Prostate gland (tissue), 2 donors: ENCODE measurements at regions not wholly inside any gene's neighbourhood (a gene's known extent, or its start where the extent isn't known, plus 50 kb on each side); places are given as distances from the start of the nearest gene placed in this dataset.

Source experiments
- DNase-seq: peaks from one replicate; pipeline ENCODE4 v3.0.0-alpha.2; 2019; ENCODE audit warnings: low spot score
- H3K27ac ChIP-seq, 2 donors: fragments of 200-600 bp; sonication (generic); 2 replicates each; pipeline ENCODE4 v1.5.1; 2017 to 2019
- H3K27me3 ChIP-seq: fragments of 200-600 bp; sonication (generic); replicated peaks from 2 replicates; pipeline ENCODE4 v1.5.1; 2019; ENCODE audit not compliant: insufficient read depth
- H3K36me3 ChIP-seq, 2 donors: fragments of 200-600 bp; sonication (generic); 1 replicate in 1 of 2; 2 replicates in 1 of 2; pipeline versions ENCODE4 v1.5.1 to v1.8.1; 2017 to 2019
- H3K4me1 ChIP-seq: fragments of 200-600 bp; sonication (generic); replicated peaks from 2 replicates; pipeline ENCODE4 v1.5.1; 2019
- H3K4me3 ChIP-seq, 2 donors: fragments of 200-600 bp; sonication (generic); 2 replicates each; pipeline ENCODE4 v1.5.1; 2017 to 2019
- H3K9me3 ChIP-seq: fragments of 200-600 bp; sonication (generic); 2 replicates; pipeline ENCODE4 v1.5.1; 2017
- CTCF ChIP-seq, 4 experiments: fragments of 200-600 bp in 2 of 4; fragments of 450-650 bp in 2 of 4; sonication (generic) in 2 of 4; IDR thresholded peaks; 1 replicate in 3 of 4; 2 replicates in 1 of 4; pipeline ENCODE4 v1.5.1; 2016 to 2019; ENCODE audit warnings: antibody characterized with exemption in 4 of 4, mild to moderate bottlenecking in 2 of 4, moderate library complexity in 2 of 4
- POLR2A ChIP-seq: fragments of 450-650 bp; IDR thresholded peaks from one replicate; pipeline ENCODE4 v1.6.1; 2016; ENCODE audit warnings: antibody characterized with exemption, mild to moderate bottlenecking
- POLR2AphosphoS5 ChIP-seq: sonication (generic); formaldehyde crosslinking; IDR thresholded peaks from one replicate; pipeline ENCODE4 v1.6.1; 2017; ENCODE audit warnings: antibody characterized with exemption
- WGBS: methylation state at CpG from one replicate; pipeline ENCODE4 v1.1.5; 2018; 5-methylcytosine and 5-hydroxymethylcytosine counted together
- intact Hi-C: fragments of 100-400 bp; cut with DNase I; formaldehyde crosslinking; loops from one replicate; pipeline ENCODE4 v1.14.2; 2022

GRCh38 chr18:78514910-78515670 is 464.5 kb upstream of the SALL3 start:
- no peaks in the 10 kb centered on the region for H3K36me3 ChIP-seq
- no peaks in the 10 kb centered on the region for H3K27me3 ChIP-seq
- H3K4me1 ChIP-seq, result no peaks in the 10 kb centered on the region
- intact Hi-C loops, result no loop called here
- H3K4me3 ChIP-seq, result no peak overlapping the region
- no peak overlapping the region for H3K27ac ChIP-seq
- WGBS, result 87% methylated on average over 24 of the region's 24 CpGs
- TF ChIP-seq POLR2A, result no peak
- no peak for TF ChIP-seq CTCF (IDR thresholded peaks at IDR 0.05)
- TF ChIP-seq POLR2AphosphoS5, result no peak
- no peak for DNase-seq
- no peaks in the 10 kb centered on the region for H3K9me3 ChIP-seq

- Histone ChIP-seq H3K4me3 (no peak overlapping the region), H3K9me3 (no peaks in the 10 kb centered on the region), H3K36me3 (no peaks in the 10 kb centered on the region), H3K27me3 (no peaks in the 10 kb centered on the region), H3K27ac (no peak overlapping the region), H3K4me1 (no peaks in the 10 kb centered on the region)
- WGBS, result 92% methylated on average over 20 of the region's 22 CpGs
- no peak for DNase-seq
- intact Hi-C loops, result no loop called here
- TF ChIP-seq POLR2A, result no peak
- no peak for TF ChIP-seq CTCF (IDR thresholded peaks at IDR 0.05)
- TF ChIP-seq POLR2AphosphoS5, result no peak
Observed at GRCh38 chr18:78517328-78517727, 462.3 kb upstream of the SALL3 start.

- no peak for TF ChIP-seq CTCF (IDR thresholded peaks at IDR 0.05)
- TF ChIP-seq POLR2AphosphoS5, result no peak
- no peak for TF ChIP-seq POLR2A
- Histone ChIP-seq H3K9me3 (no peaks in the 10 kb centered on the region), H3K36me3 (no peaks in the 10 kb centered on the region), H3K4me3 (no peak overlapping the region), H3K27me3 (no peaks in the 10 kb centered on the region), H3K27ac (no peak overlapping the region), H3K4me1 (no peaks in the 10 kb centered on the region)
- no peak for DNase-seq
- WGBS, result 91% methylated on average over 13 of the region's 13 CpGs
- intact Hi-C loops, result no loop called here
Observed at GRCh38 chr18:78517973-78518372, 461.6 kb upstream of the SALL3 start.

GRCh38 chr18:78518805-78519204 is 460.8 kb upstream of the SALL3 start:
- H3K27me3 ChIP-seq, result no peaks in the 10 kb centered on the region
- no peak overlapping the region for H3K27ac ChIP-seq
- WGBS, result 92% methylated on average over 25 of the region's 25 CpGs
- TF ChIP-seq POLR2A, result no peak
- TF ChIP-seq POLR2AphosphoS5, result no peak
- no peak for TF ChIP-seq CTCF (IDR thresholded peaks at IDR 0.05)
- DNase-seq, result no peak
- H3K9me3 ChIP-seq, result no peaks in the 10 kb centered on the region
- intact Hi-C loops, result no loop called here
- no peaks in the 10 kb centered on the region for H3K36me3 ChIP-seq
- H3K4me3 ChIP-seq, result no peak overlapping the region
- H3K4me1 ChIP-seq, result no peaks in the 10 kb centered on the region

- H3K36me3 ChIP-seq, result no peaks in the 10 kb centered on the region
- H3K4me3 ChIP-seq, result no peak overlapping the region
- H3K4me1 ChIP-seq, result no peaks in the 10 kb centered on the region
- DNase-seq, result no peak
- no peaks in the 10 kb centered on the region for H3K27me3 ChIP-seq
- H3K9me3 ChIP-seq, result no peaks in the 10 kb centered on the region
- TF ChIP-seq POLR2AphosphoS5, result no peak
- TF ChIP-seq POLR2A, result no peak
- no peak for TF ChIP-seq CTCF (IDR thresholded peaks at IDR 0.05)
- no peak overlapping the region for H3K27ac ChIP-seq
- intact Hi-C loops, result no loop called here
- WGBS, result 81% methylated on average over 15 of the region's 15 CpGs
Observed at GRCh38 chr18:78519394-78520062, 460.1 kb upstream of the SALL3 start.
